Keratinocyte (primary cell): ENCODE measurements at regions not wholly inside any gene's neighbourhood (a gene's known extent, or its start where the extent isn't known, plus 50 kb on each side); places are given as distances from the start of the nearest gene placed in this dataset.

ENCODE experiments used
- DNase-seq: peaks from one replicate; pipeline ENCODE4 v3.0.0-alpha.2; 2011; ENCODE audit warnings: low read depth, missing footprints, low spot score
- FAIRE-seq: peaks from 2 replicates; lab custom pipeline; 2011; peaks lifted over from hg19 to GRCh38; lab: Jason Lieb, UNC
- H2AFZ ChIP-seq: 2 replicates; pipeline ENCODE4 v1.6.0; 2012; ENCODE audit warnings: low read length, control low read depth, inconsistent platforms; ENCODE audit not compliant: control insufficient read depth
- H3K27ac ChIP-seq: 2 replicates; pipeline ENCODE4 v1.5.1; 2011; ENCODE audit warnings: low read length; ENCODE audit not compliant: control insufficient read depth, insufficient read depth
- H3K27me3 ChIP-seq: 3 replicates; pipeline ENCODE4 v1.6.0; 2011; ENCODE audit warnings: low read length; ENCODE audit not compliant: control insufficient read depth, insufficient read depth; ENCODE audit errors: extremely low read depth
- H3K36me3 ChIP-seq, 2 experiments: 2 replicates in 1 of 2; 3 replicates in 1 of 2; pipeline ENCODE4 v1.5.1; 2011; ENCODE audit warnings: low read length in 2 of 2, mild to moderate bottlenecking in 1 of 2; ENCODE audit not compliant: control insufficient read depth in 2 of 2, insufficient read depth in 2 of 2; ENCODE audit errors: extremely low read depth in 1 of 2
- H3K4me1 ChIP-seq: 3 replicates; pipeline ENCODE4 v1.5.1; 2011; ENCODE audit warnings: low read length; ENCODE audit not compliant: control insufficient read depth, insufficient read depth; ENCODE audit errors: extremely low read depth
- H3K4me2 ChIP-seq: 3 replicates; pipeline ENCODE4 v1.6.0; 2011; ENCODE audit warnings: low read depth, low read length; ENCODE audit not compliant: control insufficient read depth, insufficient read depth; ENCODE audit errors: extremely low read depth
- H3K4me3 ChIP-seq, 3 experiments: fragments of 200-600 bp in 1 of 3; sonication (generic) in 1 of 3; 2 replicates in 2 of 3; 3 replicates in 1 of 3; pipeline ENCODE4 v1.5.1; 2011 to 2016; ENCODE audit warnings: low read length in 3 of 3, mild to moderate bottlenecking in 3 of 3, control low read depth in 2 of 3, inconsistent platforms in 1 of 3, low read depth in 1 of 3, mixed read lengths in 1 of 3, mixed run types in 1 of 3, moderate library complexity in 1 of 3; ENCODE audit not compliant: control insufficient read depth in 2 of 3, insufficient read depth in 2 of 3; ENCODE audit errors: extremely low read depth in 1 of 3
- H3K79me2 ChIP-seq: 2 replicates; pipeline ENCODE4 v1.6.0; 2012; ENCODE audit warnings: low read length; ENCODE audit not compliant: control insufficient read depth, insufficient read depth
- H3K9ac ChIP-seq: 3 replicates; pipeline ENCODE4 v1.6.0; 2011; ENCODE audit warnings: low read length; ENCODE audit not compliant: control insufficient read depth, insufficient read depth; ENCODE audit errors: extremely low read depth
- H3K9me1 ChIP-seq: 3 replicates; pipeline ENCODE4 v1.6.0; 2011; ENCODE audit warnings: low read length; ENCODE audit not compliant: control insufficient read depth, insufficient read depth; ENCODE audit errors: extremely low read depth
- H3K9me3 ChIP-seq: 2 replicates; pipeline ENCODE4 v1.5.1; 2012; ENCODE audit warnings: low read depth, low read length; ENCODE audit not compliant: control insufficient read depth
- H4K20me1 ChIP-seq: 3 replicates; pipeline ENCODE4 v1.6.0; 2011; ENCODE audit warnings: low read length; ENCODE audit not compliant: control insufficient read depth, insufficient read depth; ENCODE audit errors: extremely low read depth
- EZH2 ChIP-seq: IDR thresholded peaks from one replicate; pipeline ENCODE4 v1.6.1; 2012; ENCODE audit warnings: inconsistent platforms, mild to moderate bottlenecking, low read length, moderate library complexity
- dilution Hi-C: fragments of 300-500 bp; cut with MboI; formaldehyde crosslinking; loops from one replicate; pipeline ENCODE4 v1.7.0; 2020; ENCODE audit warnings: low sequenced_read_pairs; ENCODE audit not compliant: extremely low pct_ligation_motif_present
- TF ChIP-seq, protein P1 (sequence below), 3 experiments: IDR thresholded peaks in 1 of 3; conservative IDR thresholded peaks in 1 of 3; optimal IDR thresholded peaks in 1 of 3; 2 replicates in 2 of 3; 3 replicates in 1 of 3; pipeline versions ENCODE3 to v1.5.1; 2011; ENCODE audit warnings: low read length in 3 of 3, mild to moderate bottlenecking in 3 of 3, moderate library complexity in 2 of 3, control low read depth in 1 of 3, inconsistent platforms in 1 of 3; ENCODE audit not compliant: insufficient read depth in 2 of 3; ENCODE audit errors: extremely low read depth in 1 of 3

DNA sequence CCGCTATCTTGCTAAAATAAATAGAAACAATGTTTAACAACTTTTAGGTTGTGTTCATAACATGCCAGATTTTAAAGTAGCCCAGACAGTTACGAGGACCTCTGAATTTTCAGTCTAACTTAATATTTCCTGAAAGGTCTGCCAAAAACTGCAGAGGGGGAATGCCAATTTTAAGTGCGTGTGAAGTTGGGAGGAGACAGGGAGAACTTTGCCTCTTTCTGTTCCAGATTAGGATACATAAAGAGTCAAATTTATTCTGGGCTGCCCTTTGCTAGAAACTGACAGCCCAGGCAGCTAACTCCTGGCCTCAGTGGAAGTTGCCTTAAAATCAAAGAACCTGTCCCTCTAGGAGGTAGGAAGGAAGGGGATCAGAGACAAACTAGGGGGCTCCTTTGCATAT is 52.3 kb upstream of the PIP4K2A start:
- Histone ChIP-seq H3K27ac (no peak overlapping the region), H3K79me2 (no peaks in the 10 kb centered on the region), H2AFZ (no peak overlapping the region), H3K9ac (no peak overlapping the region), H3K36me3 (no peaks in the 10 kb centered on the region), H3K9me3 (no peaks in the 10 kb centered on the region), H3K27me3 (peaks cover 7% of the 10 kb centered on the region), H3K9me1 (no peaks in the 10 kb centered on the region), H3K4me3 (no peak overlapping the region), H3K4me1 (no peaks in the 10 kb centered on the region), H3K4me2 (no peak overlapping the region), H4K20me1 (no peaks in the 10 kb centered on the region)
- dilution Hi-C loops = no loop called here
- DNase-seq (no peak), FAIRE-seq (no peak)
- no peak for TF ChIP-seq EZH2
- TF ChIP-seq, protein P1, sequence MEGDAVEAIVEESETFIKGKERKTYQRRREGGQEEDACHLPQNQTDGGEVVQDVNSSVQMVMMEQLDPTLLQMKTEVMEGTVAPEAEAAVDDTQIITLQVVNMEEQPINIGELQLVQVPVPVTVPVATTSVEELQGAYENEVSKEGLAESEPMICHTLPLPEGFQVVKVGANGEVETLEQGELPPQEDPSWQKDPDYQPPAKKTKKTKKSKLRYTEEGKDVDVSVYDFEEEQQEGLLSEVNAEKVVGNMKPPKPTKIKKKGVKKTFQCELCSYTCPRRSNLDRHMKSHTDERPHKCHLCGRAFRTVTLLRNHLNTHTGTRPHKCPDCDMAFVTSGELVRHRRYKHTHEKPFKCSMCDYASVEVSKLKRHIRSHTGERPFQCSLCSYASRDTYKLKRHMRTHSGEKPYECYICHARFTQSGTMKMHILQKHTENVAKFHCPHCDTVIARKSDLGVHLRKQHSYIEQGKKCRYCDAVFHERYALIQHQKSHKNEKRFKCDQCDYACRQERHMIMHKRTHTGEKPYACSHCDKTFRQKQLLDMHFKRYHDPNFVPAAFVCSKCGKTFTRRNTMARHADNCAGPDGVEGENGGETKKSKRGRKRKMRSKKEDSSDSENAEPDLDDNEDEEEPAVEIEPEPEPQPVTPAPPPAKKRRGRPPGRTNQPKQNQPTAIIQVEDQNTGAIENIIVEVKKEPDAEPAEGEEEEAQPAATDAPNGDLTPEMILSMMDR (optimal IDR thresholded peaks at IDR 0.05 in 1 of 3, IDR thresholded peaks at IDR 0.05 in 1 of 3, conservative IDR thresholded peaks at IDR 0.05 in 1 of 3; ENCODE audit: extremely low read depth in 1 of 3, insufficient read depth in 2 of 3, low read length in 3 of 3) = no peak

DNA sequence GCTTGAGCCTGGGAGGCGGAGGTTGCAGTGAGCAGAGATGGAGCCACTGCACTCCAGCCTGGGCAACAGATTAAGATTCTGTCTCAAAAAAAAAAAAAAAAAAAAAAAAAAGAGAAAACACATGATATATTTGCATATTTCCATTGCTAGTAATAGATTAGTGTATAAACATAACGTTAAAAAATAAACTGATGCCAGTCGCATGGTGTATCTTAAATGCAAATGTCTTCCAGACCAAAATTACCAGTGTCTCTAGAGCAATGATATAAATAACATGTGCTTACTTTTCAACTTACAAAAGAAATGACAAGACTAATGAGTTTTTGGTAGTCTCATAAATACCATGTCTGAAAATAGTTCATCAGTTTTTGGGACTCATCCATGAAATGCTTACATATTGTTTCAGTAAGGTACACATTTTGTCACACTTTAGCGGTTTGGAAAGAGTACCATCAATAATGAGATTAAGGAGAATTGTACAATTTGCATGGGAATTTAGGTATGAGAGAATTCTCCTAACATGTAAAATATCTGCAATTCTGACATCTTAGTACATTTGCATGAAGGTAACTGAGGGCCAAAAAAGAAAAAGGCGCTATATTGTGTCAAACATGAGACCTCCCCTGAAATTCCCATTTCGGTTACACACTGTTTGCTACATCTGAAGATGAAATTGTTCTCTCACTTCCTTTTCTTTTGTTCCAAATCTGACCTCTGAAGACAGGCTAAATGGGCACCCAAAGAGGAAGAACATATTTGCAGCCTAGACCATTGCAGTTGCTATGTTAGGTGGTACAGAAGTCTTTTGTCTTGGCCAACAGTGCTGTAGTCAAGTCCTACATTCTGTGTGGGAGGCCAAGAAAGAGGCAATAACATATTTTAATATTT is 51.5 kb upstream of the PIP4K2A start:
- Histone ChIP-seq H3K36me3 (no peaks in the 10 kb centered on the region), H3K27me3 (peaks cover 7% of the 10 kb centered on the region), H3K9me1 (no peaks in the 10 kb centered on the region), H3K4me1 (no peaks in the 10 kb centered on the region), H3K9me3 (no peaks in the 10 kb centered on the region), H3K4me2 (no peak overlapping the region), H3K4me3 (no peak overlapping the region), H4K20me1 (no peaks in the 10 kb centered on the region), H3K27ac (no peak overlapping the region), H3K9ac (no peak overlapping the region), H3K79me2 (no peaks in the 10 kb centered on the region), H2AFZ (no peak overlapping the region)
- FAIRE-seq (no peak), DNase-seq (no peak)
- TF ChIP-seq EZH2 = no peak
- TF ChIP-seq, protein P1 (optimal IDR thresholded peaks at IDR 0.05 in 1 of 3, IDR thresholded peaks at IDR 0.05 in 1 of 3, conservative IDR thresholded peaks at IDR 0.05 in 1 of 3; ENCODE audit: extremely low read depth in 1 of 3, insufficient read depth in 2 of 3, low read length in 3 of 3) = no peak
- dilution Hi-C loops = no loop called here
